ENCODE measurements at regions not wholly inside any gene's neighbourhood (a gene's known extent, or its start where the extent isn't known, plus 50 kb on each side); places are given as distances from the start of the nearest gene placed in this dataset.

- no peak for TF ChIP-seq POLR2AphosphoS5 (IDR thresholded peaks at IDR 0.05; ENCODE audit: low read depth, low read length)
- TF ChIP-seq POLR2A (IDR thresholded peaks at IDR 0.05; ENCODE audit: low read depth, low read length) = no peak
Measured at GRCh38 chr5:97242341-97242740, 59.3 kb upstream of the RIOK2 start.
